Stimulated activated CD8-positive, alpha-beta memory T cell treated with anti-CD3 and anti-CD28 coated beads, Interleukin-7, amount 100 ng/mL, for 4 hours (primary cell): ENCODE measurements at regions not wholly inside any gene's neighbourhood (a gene's known extent, or its start where the extent isn't known, plus 50 kb on each side); places are given as distances from the start of the nearest gene placed in this dataset.
"Not testable (repeated sequence)": the region's sequence is repeated elsewhere in the genome, so short reads cannot be mapped to it uniquely, and the experiment has no call there.

Source experiments
- DNase-seq, 2 donors: peaks; one replicate each; pipeline ENCODE4 v3.0.0-alpha.2; 2020; ENCODE audit warnings: low read depth in 2 of 2

DNA sequence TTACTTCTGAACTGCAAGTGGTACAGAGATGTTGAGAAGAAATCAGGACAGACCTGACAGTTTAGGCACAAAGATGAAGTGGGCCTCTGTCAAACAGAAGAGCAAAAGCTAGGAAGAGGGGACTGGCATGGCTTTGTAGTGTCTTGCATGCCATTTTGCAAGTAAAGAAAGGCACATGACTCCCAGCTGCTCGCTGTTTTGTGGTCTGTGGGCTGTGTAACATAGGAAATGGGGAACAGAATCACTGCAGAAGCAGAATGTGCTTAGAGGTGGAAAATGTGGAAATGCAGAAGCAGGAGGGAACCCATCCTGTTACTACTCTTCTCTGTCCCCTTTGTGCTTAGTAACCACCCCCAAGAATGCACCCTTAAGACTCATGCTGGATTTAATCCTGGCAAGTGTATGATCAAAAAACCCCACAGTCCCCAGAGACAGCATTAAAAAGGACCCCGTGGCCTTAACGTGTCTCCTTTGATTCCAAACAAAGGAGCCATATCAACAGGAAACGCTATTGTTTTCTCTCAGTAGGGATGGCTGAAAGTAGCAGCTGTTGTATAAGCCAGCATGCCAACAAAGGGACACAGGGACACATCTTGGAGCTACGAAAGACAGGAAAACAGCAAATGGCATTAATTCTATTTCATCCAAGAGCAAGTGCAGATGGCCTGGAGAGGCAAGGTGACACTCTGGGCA lies 177.6 kb upstream of the GLRA2 start:
- no peak for DNase-seq

- DNase-seq, result no peak
Measured at GRCh38 chrX:14347523-14347922, 181.8 kb upstream of the GLRA2 start.

- no peak for DNase-seq
Measured at GRCh38 chrX:14344172-14344940, 185.0 kb upstream of the GLRA2 start.

- DNase-seq, result no peak
Measured at GRCh38 chrX:14309431-14309830, 219.9 kb upstream of the GLRA2 start.

DNA sequence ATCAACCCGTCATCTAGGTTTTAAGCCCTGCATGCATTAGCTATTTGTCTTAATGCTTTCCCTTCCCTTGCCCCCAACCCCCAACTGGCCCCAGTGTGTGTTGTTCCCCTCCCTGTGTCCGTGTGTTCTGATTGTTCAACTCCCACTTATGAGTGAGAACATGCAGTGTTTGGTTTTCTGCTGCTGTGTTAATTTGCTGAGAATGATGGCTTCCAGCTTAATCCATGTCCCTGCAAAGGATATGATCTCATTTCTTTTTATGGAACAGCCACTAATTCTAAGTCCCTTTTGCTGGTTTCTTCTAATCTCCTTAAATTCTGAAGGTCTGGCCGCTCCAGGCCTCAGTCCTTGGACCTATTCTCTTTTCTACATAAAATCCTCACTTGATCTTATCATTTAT lies 220.4 kb upstream of the GLRA2 start:
- not testable (repeated sequence) for DNase-seq

DNA sequence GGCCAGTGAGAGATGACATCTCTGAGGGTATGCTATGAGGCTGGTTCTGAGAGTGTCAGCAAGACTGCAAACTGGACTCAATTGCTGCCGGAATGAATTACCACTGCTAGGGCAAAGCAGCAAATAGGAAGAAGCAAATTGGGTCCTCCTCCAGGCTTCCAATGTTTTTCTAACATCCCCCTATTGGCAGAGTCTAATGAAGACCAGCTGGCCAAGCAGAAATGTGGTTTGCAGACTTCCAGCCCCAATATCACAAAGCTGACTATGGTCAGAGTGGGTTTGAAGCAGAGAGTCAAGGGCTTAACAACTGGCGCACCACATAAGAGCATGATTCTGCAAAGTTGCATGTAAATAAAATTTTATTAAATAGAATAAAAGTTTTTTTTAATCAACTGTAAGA lies 225.4 kb upstream of the GLRA2 start:
- no peak for DNase-seq

GRCh38 chrX:14302561-14302960 lies 226.8 kb upstream of the GLRA2 start:
- not testable (repeated sequence) for DNase-seq

DNA sequence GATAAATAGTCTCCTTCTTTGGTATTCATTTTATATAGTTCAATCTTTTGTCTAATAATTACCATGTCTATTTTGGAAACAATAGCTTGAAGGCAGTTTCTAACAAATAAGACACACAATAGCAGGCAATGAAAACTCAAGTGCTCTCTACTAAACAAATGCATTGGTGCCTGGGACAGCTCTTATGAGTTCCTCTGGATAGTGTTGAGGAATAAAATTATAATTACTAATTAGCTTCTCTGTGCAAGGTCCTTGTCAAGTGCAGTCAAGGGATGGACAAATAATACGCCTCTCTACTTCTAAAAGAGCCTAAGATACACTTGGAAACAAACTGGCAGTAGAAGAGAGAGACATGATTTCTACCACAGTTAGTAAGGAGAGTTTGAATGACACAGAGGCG lies 229.0 kb upstream of the GLRA2 start:
- DNase-seq, result no peak

DNA sequence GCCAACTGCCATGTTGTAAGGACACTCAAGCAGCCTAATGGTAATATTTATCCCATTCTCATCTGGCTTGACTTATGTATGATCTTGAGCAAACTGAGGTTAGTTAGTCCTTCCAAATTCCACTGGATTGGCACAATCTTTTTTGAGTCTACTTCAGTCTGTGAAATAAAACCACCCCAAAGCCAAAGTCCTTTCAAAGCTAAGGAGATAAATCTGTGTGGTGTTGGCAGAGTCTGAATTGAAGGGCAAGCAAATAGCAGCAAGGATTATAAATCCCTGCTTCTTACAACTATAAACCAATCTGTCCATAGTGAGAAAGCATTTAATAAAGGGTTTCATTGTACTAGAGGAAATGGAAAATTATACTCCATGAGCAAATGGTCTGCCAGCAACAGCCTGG lies 233.9 kb upstream of the GLRA2 start:
- no peak for DNase-seq

- no peak for DNase-seq
Measured at GRCh38 chrX:14291666-14292500, 237.5 kb upstream of the GLRA2 start.

- DNase-seq, result no peak
Measured at GRCh38 chrX:14290335-14290734, 239.0 kb upstream of the GLRA2 start.

GRCh38 chrX:14274691-14275090 lies 245.0 kb upstream of the GEMIN8 start:
- no peak for DNase-seq

DNA sequence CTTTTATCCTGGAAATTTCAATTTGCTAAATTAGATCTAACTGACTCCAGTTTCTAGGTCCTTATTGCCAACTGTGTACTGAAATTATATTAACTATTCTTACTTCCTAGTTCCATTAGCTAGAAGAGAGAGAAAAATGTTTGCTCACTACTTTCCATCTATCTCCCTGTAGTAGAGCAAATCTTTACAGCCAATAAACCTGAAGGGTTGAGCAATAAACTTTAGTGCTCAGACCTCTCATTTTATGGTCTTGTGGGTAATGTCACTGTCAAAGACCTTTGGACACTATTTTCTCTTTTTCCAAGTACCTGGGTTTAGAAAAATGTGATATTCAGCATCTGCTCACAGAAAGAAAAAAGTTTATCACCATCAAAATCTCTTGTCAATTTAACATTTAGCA lies 237.5 kb upstream of the GEMIN8 start:
- DNase-seq, result no peak

DNA sequence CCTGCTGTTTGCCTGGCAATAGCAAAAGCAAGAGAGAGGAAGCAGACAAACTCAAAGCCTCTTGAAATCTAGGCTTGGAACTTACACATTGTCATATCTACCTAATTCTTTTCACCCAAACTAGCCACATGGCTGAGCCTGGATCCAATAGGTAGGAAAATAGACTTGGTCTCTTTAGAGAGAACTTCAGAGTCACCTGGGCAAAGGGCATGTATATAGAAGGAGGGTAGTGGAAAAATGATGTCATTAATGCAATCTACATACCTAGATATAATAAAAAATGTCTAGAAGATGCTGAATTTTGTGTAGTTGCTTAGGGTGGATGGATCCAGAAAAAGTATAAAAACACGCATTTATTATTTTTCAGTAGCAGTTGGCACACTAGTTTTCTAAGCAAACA lies 237.0 kb upstream of the GEMIN8 start:
- DNase-seq, result no peak

DNA sequence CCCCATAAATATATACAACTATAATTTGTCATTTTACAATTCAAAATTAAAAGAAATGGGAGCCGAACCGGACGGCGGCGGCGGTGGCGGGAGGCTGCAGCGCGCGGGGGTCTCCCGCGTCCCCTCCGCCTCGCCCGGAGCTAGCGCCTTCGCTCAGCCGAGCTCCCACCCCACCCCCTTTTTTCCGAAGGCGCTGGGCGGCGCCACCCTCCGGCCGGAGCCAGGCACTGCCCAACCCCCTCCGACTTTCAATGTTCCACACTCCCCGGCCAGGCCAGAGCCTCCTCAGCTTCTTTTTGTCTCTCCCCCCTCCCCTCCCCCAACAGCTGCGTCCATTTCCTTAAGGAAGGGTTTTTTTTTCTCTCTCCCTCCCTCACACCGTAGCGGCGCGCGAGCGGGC lies 214.1 kb upstream of the GEMIN8 start:
- no peak for DNase-seq

DNA sequence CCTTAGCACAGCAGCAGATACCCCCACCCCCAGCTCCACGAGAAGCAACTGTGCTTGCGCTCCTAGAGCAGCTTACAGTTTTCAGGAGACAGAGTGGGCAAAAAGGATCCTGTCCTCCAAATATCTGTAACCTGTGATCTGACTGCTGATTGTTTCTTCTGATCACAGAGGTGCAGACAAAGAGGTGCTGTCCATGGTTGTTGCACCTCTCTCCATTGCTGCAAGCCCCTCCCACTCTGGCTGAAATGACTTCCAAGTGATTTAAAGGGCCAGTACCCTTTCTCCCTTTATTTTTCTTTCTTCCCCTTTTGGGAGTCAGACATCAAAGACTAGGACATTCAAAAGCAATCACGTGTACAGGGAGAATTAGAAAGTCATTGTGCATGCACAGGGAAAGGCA lies 205.3 kb upstream of the GEMIN8 start:
- DNase-seq, result no peak

GRCh38 chrX:14232688-14233087 lies 203.0 kb upstream of the GEMIN8 start:
- DNase-seq, result no peak

GRCh38 chrX:14228611-14229010 lies 198.9 kb upstream of the GEMIN8 start:
- DNase-seq, result no peak

DNA sequence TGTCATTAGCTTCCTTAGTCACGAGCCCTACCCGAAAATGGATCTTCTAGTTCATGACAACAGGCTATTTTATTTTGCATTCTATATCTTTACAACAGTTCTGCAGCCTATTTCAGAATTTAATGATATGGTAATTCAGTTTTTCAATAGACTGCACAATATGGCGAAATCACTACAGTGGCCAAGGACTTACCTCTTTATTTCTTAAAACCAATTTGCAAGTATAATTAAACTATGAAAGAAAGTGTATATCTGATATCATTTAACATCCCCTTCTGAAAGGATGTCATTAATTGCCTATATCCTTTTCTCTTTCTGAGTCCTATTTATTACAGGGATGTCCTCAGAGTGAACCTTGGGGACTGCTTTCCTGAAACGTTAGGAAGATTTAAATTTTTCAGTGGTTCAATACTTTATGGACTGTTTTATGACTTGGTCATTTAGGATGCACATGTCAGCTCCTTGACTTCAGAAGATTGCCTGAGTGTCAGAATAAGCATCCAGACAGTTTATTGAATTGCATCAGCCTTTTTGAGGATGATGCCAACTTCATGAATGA lies 190.8 kb upstream of the GEMIN8 start:
- no peak for DNase-seq

GRCh38 chrX:14209034-14209433 lies 179.3 kb upstream of the GEMIN8 start:
- no peak for DNase-seq

DNA sequence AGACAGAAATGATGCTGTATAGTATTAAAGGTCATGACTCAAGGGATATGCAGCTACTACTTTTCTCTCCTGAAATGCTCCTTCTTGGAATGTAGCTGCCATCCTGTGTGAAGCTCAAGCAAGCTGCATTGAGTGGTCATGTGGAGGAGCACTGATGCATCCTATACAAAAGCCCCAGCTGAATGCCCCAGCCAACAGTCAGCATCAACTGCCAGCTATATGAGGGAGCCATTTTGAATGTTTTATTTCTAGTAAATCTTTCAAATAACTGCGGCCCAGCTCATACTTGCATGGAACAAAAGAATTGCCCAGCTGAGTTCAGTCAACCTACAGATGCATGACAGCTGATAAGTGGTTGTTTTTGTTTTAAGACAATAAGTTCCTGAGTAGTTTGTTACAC lies 165.0 kb upstream of the GEMIN8 start:
- DNase-seq, result no peak

DNA sequence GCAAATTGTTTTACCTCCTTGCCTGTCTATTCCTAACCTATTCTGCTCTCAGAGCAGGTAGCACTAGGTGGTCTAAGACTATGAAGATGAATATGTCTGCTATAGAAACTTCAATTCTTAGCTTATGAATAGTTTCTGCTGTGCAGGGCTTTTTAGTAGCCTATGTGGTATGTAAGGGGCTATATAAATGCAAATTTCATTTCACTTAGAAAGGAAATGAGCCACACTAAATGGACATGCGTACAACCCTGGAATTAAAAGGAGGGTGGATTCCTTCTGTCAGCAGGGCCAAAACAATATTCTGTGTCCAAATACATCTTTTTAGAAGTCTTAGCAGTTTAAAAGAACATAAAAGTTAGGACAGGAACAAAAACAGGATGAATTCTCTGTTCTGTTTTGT lies 163.9 kb upstream of the GEMIN8 start:
- no peak for DNase-seq
